ENCODE measurements at regions not wholly inside any gene's neighbourhood (a gene's known extent, or its start where the extent isn't known, plus 50 kb on each side); places are given as distances from the start of the nearest gene placed in this dataset.

GRCh38 chr1:81129366-81129765 is 671.4 kb upstream of the ADGRL2 start:
- no peak for DNase-seq

DNA sequence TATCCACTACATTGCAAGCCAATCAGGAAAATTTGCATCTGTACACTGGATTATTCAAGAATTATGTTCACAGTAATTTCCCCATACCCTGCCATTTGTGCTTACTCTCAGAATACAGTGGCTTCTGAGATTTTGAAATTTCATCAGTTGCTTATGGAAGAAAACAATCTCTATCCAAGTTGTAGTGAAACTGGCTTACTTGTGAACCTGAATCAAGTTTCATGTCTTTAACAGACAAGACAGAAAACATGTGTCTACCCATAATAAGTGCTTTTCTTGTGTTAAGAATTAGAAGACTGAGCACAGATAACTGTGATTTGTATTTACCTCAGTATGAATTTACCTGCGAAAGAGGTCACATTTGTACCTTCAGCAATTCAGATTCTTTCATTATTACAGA is 672.7 kb upstream of the ADGRL2 start:
- DNase-seq, result no peak

- peak; percentile 31 for DNase-seq
These were observed 673.6 kb upstream of the ADGRL2 start for GRCh38 chr1:81126989-81127581.

- DNase-seq, result peak; percentile 82
These were observed 675.1 kb upstream of the ADGRL2 start for GRCh38 chr1:81125672-81126071.

DNA sequence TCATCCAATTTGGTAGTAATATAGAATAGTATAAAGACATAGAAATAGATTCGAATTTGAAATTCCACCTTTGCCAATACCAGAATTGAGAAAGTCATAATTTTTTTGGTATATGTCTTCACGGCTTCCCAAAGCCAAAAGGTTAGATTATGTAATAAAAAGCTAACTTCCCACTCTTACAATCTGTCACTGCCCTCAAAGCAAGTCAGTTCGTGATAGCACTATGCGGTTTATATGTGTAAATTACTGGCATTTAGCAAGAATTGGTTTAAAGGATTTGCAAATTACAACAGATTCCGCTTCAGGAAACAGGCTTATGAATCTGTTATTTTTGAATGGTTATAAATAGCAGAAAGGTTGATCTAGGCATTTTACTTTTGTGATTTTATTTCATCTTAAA is 679.4 kb upstream of the ADGRL2 start:
- no peak for DNase-seq

- DNase-seq, result no peak
These were observed 681.4 kb upstream of the ADGRL2 start for GRCh38 chr1:81119319-81119718.

DNA sequence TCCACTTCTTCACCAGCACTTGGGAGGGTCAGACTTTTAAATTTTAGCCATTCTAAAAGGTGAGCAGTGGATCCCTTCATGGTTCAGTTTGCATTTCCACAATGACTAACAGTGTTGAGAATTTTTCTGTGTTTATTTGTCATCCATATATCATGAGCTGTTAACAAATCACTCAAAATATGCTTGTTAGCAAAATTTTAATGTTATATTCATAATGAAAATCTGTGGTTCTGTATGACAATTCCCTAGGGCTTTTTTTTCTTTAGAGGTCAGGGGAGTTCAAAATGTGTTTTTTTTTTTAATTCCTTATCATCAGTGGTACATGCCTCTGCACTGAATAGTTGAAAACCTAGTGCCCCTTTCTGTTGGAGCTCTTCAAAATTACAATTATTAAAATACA is 682.2 kb upstream of the ADGRL2 start:
- DNase-seq, result no peak

DNA sequence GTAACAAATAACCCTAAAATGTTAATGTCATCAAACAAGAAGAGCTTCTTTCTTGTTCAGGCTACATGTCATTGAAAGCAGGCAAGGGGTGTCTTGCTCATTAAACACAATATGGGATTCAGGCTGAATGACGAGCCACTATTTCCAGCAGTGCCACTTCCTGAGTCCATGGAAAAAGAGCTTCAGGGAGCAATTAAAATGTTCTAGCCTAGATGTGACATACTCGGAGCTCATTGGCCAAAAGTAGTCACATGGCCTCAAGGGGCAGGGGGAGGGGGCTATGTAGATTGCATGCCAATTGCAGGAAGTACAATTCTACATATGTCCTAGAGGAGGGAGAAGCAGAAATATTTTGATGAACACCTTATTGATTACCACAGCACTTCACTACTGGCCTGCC is 685.3 kb upstream of the ADGRL2 start:
- DNase-seq, result no peak

DNA sequence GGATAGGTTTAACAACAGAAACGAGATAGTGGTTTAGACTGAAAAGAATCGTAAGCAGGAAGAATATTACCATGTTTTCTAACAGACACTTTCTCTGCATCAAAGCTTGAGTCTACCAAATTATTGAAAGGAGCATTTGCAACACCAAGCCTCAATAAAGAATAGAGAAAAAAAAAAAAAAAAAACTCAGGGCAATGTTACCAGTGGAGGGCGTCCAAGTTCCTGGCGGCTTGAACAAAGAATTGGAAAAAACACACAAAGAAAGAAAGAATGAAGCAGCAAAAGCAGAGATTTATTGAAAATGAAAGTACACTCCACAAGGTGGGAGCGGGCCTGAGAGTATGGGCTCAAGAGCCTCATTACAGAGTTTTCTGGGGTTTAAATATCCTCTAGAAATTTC is 686.5 kb upstream of the ADGRL2 start:
- no peak for DNase-seq

GRCh38 chr1:81113688-81114087 is 687.0 kb upstream of the ADGRL2 start:
- peak; percentile 71 for DNase-seq

- DNase-seq, result peak; percentile 62
These were observed 688.9 kb upstream of the ADGRL2 start for GRCh38 chr1:81111818-81112217.

GRCh38 chr1:81109038-81109437 is 691.7 kb upstream of the ADGRL2 start:
- no peak for DNase-seq

DNA sequence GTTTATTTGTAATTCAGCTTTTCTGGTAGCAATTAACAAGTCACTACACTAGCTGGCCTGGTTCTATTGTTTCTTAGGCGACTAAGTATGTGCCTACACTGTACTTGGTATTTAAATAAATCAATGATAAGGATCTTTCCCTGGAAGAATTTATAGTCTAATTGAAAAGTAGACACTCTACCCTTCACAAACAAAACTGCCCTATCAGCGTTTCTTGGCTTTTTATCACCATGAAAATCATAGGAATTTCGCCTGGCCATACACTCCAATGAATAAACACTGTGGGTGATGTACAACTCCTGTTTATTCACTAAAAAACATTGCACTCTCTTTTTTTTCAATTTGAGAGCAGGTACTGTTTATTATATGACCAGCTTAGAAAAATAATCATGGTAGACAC is 702.9 kb upstream of the ADGRL2 start:
- no peak for DNase-seq

DNA sequence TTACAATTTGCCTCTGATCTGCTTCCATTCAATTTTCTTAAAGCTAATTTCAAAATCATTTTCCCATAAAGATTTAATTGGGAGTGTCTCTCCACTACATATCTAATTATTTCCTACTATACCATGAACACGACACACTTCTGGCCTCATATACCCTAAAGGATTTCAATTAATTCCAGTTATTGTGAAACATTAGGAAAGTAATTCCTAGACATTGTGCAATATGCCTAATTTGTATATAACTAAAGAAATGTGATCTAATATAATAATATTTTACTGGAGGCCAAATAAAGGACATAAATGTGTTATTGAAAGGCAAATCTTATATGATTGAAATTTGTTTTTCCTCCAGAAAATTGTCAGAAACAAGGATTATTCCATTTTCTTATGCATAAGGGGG is 727.2 kb upstream of the ADGRL2 start:
- no peak for DNase-seq

DNA sequence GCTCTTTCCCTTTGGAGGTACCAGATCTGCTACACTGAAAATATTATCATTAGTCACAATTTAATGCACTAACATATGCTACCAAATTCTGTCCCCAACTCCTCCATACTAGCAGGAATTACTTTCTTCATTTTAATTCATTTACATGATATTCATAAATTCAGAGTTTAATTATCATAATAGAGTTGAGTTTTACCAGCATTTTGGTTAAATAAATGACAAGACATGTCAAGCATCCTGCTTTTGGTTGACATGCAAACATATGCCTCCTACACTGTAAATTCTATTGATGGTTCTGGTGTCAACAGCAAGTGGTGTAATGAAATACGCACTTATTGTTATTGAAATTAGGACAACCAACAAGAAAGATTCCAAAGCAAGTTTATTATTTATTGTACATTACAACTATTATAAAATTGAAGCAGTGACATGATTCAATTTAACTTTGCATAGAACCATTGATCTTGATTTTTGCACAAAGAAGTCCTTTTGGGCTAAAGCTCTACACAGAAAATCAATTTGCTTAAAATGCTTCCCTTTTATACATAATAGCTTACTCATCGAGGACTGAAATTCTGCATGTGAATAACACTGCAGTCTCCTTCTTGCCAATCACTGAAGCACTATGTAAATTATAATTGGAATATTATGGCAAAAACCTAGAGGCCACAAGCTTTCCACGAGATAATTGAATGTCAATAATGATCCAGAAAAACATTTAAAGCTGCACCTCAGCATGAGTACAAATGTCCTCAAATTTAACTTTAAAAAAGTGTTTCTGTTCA is 728.6 kb upstream of the ADGRL2 start:
- DNase-seq, result no peak

- peak; percentile 9 for DNase-seq
These were observed 729.5 kb upstream of the ADGRL2 start for GRCh38 chr1:81071072-81071858.

DNA sequence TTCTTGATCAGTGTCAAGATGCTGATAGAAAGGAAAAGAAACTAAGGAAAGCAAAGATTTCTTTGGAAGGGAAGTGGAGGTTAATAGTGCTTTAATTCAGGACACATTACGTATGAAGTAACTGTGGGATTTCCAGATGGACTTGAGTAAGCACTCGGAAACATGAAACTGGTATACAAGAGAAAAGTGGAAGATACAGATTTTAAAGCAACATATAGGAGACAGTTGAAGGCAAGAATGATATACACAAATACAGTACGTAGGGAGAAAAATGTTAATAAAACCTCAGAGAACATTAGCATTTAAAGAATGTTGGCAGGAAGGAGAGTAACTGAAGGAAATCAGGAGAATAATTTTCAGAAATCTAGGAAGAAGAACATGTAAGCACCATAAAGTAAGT is 730.9 kb upstream of the ADGRL2 start:
- peak; percentile 34 for DNase-seq

- DNase-seq, result no peak
These were observed 732.0 kb upstream of the ADGRL2 start for GRCh38 chr1:81068726-81069125.

- DNase-seq, result no peak
These were observed 746.9 kb upstream of the ADGRL2 start for GRCh38 chr1:81053826-81054225.

DNA sequence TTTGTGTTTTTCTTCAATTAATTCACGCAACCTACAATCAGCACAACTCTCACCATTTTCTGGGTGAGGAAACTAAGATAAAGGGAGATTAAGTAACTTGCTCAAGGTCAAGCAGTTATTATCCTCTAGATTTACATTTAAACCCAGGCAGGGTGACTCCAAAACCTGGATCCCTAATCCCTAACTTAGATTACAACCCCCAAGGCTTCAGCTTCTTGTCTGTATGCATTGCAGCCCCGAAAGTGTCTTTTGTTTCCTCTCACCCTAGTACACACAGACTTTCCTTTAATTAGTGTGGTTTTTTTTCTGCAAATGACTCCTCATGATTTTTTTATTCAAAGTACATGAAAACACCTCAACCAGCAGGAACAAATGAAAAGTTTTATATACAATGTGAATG is 748.6 kb upstream of the ADGRL2 start:
- DNase-seq, result no peak

DNA sequence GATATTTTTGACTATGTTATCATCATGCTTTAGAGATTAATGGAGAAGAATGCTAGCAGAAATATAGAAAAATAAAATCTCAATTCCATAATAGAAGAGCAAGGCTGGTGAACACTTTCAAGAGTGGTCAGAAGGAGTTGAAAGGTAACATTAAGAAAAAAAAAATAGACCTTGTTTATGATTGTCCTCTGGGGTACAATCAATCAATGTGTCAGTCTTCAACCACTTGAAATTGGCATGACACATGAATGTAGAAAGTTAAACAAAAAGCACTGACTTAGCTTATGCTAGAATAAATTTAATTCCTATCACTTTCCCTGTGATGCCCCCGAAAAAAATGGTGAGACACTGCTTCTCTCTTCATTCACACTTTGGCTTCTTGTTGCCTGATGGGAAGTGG is 750.3 kb upstream of the ADGRL2 start:
- no peak for DNase-seq

- DNase-seq, result peak; percentile 10
These were observed 756.0 kb upstream of the ADGRL2 start for GRCh38 chr1:81044708-81045107.

GRCh38 chr1:81042225-81042624 is 758.5 kb upstream of the ADGRL2 start:
- no peak for DNase-seq

GRCh38 chr1:81034291-81034690 is 766.4 kb upstream of the ADGRL2 start:
- DNase-seq, result no peak

Measured in fibroblast of skin of right quadriceps (primary cell).